H1 (cell line): ENCODE measurements at regions not wholly inside any gene's neighbourhood (a gene's known extent, or its start where the extent isn't known, plus 50 kb on each side); places are given as distances from the start of the nearest gene placed in this dataset.

ENCODE experiments used
- CTCF ChIA-PET: fragments of 300-600 bp; sonication (Branson Sonifier 250); formaldehyde crosslinking; loops from one replicate; lab custom pipeline; 2021; ENCODE audit not compliant: partially characterized antibody; lab: Charles Lee
- POLR2A ChIA-PET: fragments of 300-600 bp; sonication (Branson Sonifier 250); formaldehyde crosslinking; loops from one replicate; lab custom pipeline; 2021; ENCODE audit warnings: inconsistent platforms; ENCODE audit not compliant: partially characterized antibody; lab: Charles Lee
- DNase-seq, 2 experiments: peaks; one replicate each; pipeline versions ENCODE4 v3.0.0 to v3.0.0-alpha.2; 2010 to 2022; ENCODE audit warnings: low spot score in 2 of 2, low read depth in 1 of 2, mixed read lengths in 1 of 2
- FAIRE-seq: peaks from 2 replicates; lab custom pipeline; 2011; peaks lifted over from hg19 to GRCh38; lab: Jason Lieb, UNC
- H2AFZ ChIP-seq: 2 replicates; pipeline ENCODE4 v1.8.1; 2012; ENCODE audit warnings: low read length, inconsistent platforms
- H2AK5ac ChIP-seq: 2 replicates; pipeline ENCODE4 v1.6.1; 2013; ENCODE audit warnings: low read depth, low read length
- H2BK120ac ChIP-seq: replicated peaks from 2 replicates; pipeline ENCODE3; 2013; ENCODE audit warnings: low read depth, low read length, inconsistent platforms
- H2BK12ac ChIP-seq: 2 replicates; pipeline ENCODE4 v1.6.1; 2013; ENCODE audit warnings: low read depth, low read length
- H2BK15ac ChIP-seq: 2 replicates; pipeline ENCODE4 v1.6.1; 2013; ENCODE audit warnings: low read length
- H2BK20ac ChIP-seq: 2 replicates; pipeline ENCODE4 v1.6.1; 2013; ENCODE audit warnings: low read length
- H2BK5ac ChIP-seq: 2 replicates; pipeline ENCODE4 v1.6.1; 2013; ENCODE audit warnings: low read depth, low read length
- H3K14ac ChIP-seq: 2 replicates; pipeline ENCODE4 v1.6.1; 2013; ENCODE audit warnings: inconsistent platforms; ENCODE audit not compliant: insufficient read length
- H3K18ac ChIP-seq: 2 replicates; pipeline ENCODE4 v1.6.1; 2013; ENCODE audit warnings: low read length; ENCODE audit errors: extremely low read depth
- H3K23ac ChIP-seq: 2 replicates; pipeline ENCODE4 v1.6.1; 2013; ENCODE audit warnings: inconsistent platforms; ENCODE audit not compliant: insufficient read length
- H3K23me2 ChIP-seq: 2 replicates; pipeline ENCODE4 v1.6.1; 2013; ENCODE audit warnings: low read depth, low read length
- H3K27ac ChIP-seq: 2 replicates; pipeline ENCODE4 v1.6.1; 2011; ENCODE audit warnings: low read depth, low read length, inconsistent platforms
- H3K27me3 ChIP-seq, 4 experiments: replicated peaks in 1 of 4; 1 replicate in 1 of 4; 2 replicates in 3 of 4; pipeline versions ENCODE4 v1.6.1 to v1.8.1; 2011 to 2013; ENCODE audit warnings: low read length in 3 of 4, mild to moderate bottlenecking in 3 of 4, inconsistent platforms in 2 of 4, mixed read lengths in 2 of 4, moderate library complexity in 1 of 4; ENCODE audit not compliant: control insufficient read depth in 3 of 4, insufficient read depth in 3 of 4; ENCODE audit errors: extremely low read depth in 1 of 4
- H3K36me3 ChIP-seq, 4 experiments: 2 replicates each; pipeline versions ENCODE4 v1.6.1 to v1.8.1; 2011 to 2013; ENCODE audit warnings: mild to moderate bottlenecking in 4 of 4, low read length in 3 of 4, moderate library complexity in 2 of 4, control low read depth in 1 of 4, inconsistent platforms in 1 of 4; ENCODE audit not compliant: insufficient read depth in 4 of 4, control insufficient read depth in 2 of 4
- H3K4ac ChIP-seq: replicated peaks from 2 replicates; pipeline ENCODE3; 2013; ENCODE audit warnings: low read length, low read depth, mixed read lengths, inconsistent platforms; ENCODE audit not compliant: insufficient read length
- H3K4me1 ChIP-seq, 4 experiments: replicated peaks in 1 of 4; 1 replicate in 1 of 4; 2 replicates in 3 of 4; pipeline versions ENCODE4 v1.6.1 to v1.8.1; 2011 to 2013; ENCODE audit warnings: low read length in 3 of 4, inconsistent platforms in 2 of 4, mixed read lengths in 1 of 4; ENCODE audit not compliant: insufficient read depth in 4 of 4, control insufficient read depth in 3 of 4
- H3K4me2 ChIP-seq, 2 experiments: 2 replicates each; pipeline versions ENCODE4 v1.6.1 to v1.8.1; 2011 to 2013; ENCODE audit warnings: low read depth in 2 of 2, low read length in 2 of 2, control low read depth in 1 of 2, inconsistent platforms in 1 of 2, mild to moderate bottlenecking in 1 of 2; ENCODE audit not compliant: insufficient read depth in 1 of 2
- H3K4me3 ChIP-seq, 4 experiments: fragments of 200-600, 300-600 bp in 1 of 4; sonication (generic), shearing (Covaris generic), sonication (Bioruptor Twin) in 1 of 4; 2 replicates each; pipeline versions ENCODE4 v1.5.1 to v1.8.1; 2011 to 2016; ENCODE audit warnings: low read length in 4 of 4, low read depth in 3 of 4, control low read depth in 2 of 4, inconsistent platforms in 2 of 4, mild to moderate bottlenecking in 2 of 4, mixed read lengths in 1 of 4, moderate library complexity in 1 of 4; ENCODE audit not compliant: insufficient read depth in 2 of 4; ENCODE audit errors: extremely low read depth in 1 of 4
- H3K56ac ChIP-seq: replicated peaks from 2 replicates; pipeline ENCODE3; 2013; ENCODE audit warnings: low read depth, mild to moderate bottlenecking, mixed read lengths, low read length, inconsistent platforms; ENCODE audit not compliant: insufficient read length
- H3K79me1 ChIP-seq: 2 replicates; pipeline ENCODE4 v1.6.1; 2013; ENCODE audit warnings: low read depth, low read length, control low read depth
- H3K79me2 ChIP-seq, 2 experiments: 2 replicates each; pipeline versions ENCODE4 v1.6.1 to v1.8.1; 2012 to 2013; ENCODE audit warnings: low read length in 2 of 2, mild to moderate bottlenecking in 2 of 2, inconsistent platforms in 1 of 2; ENCODE audit not compliant: insufficient read depth in 2 of 2, control insufficient read depth in 1 of 2
- H3K9ac ChIP-seq, 4 experiments: replicated peaks in 1 of 4; 1 replicate in 1 of 4; 2 replicates in 3 of 4; pipeline versions ENCODE4 v1.6.1 to v1.8.1; 2011 to 2013; ENCODE audit warnings: low read depth in 3 of 4, low read length in 3 of 4, control low read depth in 2 of 4, mild to moderate bottlenecking in 2 of 4, moderate library complexity in 2 of 4, inconsistent platforms in 1 of 4; ENCODE audit errors: extremely low read depth in 1 of 4
- H3K9me3 ChIP-seq, 2 experiments: 2 replicates each; pipeline versions ENCODE4 v1.6.1 to v1.8.1; 2012 to 2013; ENCODE audit warnings: mild to moderate bottlenecking in 2 of 2, moderate library complexity in 2 of 2, control low read depth in 1 of 2, inconsistent platforms in 1 of 2, low read depth in 1 of 2, low read length in 1 of 2, mixed read lengths in 1 of 2; ENCODE audit not compliant: insufficient read depth in 2 of 2
- H4K20me1 ChIP-seq, 2 experiments: replicated peaks in 1 of 2; 2 replicates each; pipeline versions ENCODE3 to v1.8.1; 2011 to 2013; ENCODE audit warnings: inconsistent platforms in 2 of 2, low read length in 2 of 2, mild to moderate bottlenecking in 1 of 2; ENCODE audit not compliant: insufficient read depth in 2 of 2, control insufficient read depth in 1 of 2
- H4K5ac ChIP-seq: 2 replicates; pipeline ENCODE4 v1.6.1; 2013; ENCODE audit warnings: low read length, low read depth, mixed read lengths, inconsistent platforms; ENCODE audit not compliant: insufficient read length
- H4K8ac ChIP-seq: 2 replicates; pipeline ENCODE4 v1.8.0; 2013; ENCODE audit warnings: mild to moderate bottlenecking, moderate library complexity, low read length, inconsistent platforms; ENCODE audit not compliant: insufficient read depth; ENCODE audit errors: extremely low read depth
- H4K91ac ChIP-seq: replicated peaks from 2 replicates; pipeline ENCODE3; 2013; ENCODE audit warnings: low read length, mixed read lengths, inconsistent platforms; ENCODE audit not compliant: insufficient read length
- GABPA ChIP-seq: IDR thresholded peaks from 2 replicates; pipeline ENCODE4 v1.6.1; 2011; ENCODE audit warnings: mild to moderate bottlenecking, low read length, moderate library complexity, borderline replicate concordance; ENCODE audit not compliant: insufficient read depth
- HDAC2 ChIP-seq, 2 experiments: fragments of 300-600 bp in 1 of 2; sonication (generic) in 1 of 2; IDR thresholded peaks; 2 replicates each; pipeline ENCODE4 v1.6.1; 2011 to 2012; ENCODE audit warnings: low read depth in 2 of 2, low read length in 2 of 2, mild to moderate bottlenecking in 2 of 2, moderate library complexity in 2 of 2, borderline replicate concordance in 1 of 2, inconsistent platforms in 1 of 2
- JUND ChIP-seq: IDR thresholded peaks from 2 replicates; pipeline ENCODE4 v1.6.1; 2011; ENCODE audit warnings: mild to moderate bottlenecking, improper control_type of control experiment, low read length
- KDM4A ChIP-seq: IDR thresholded peaks from one replicate; pipeline ENCODE4 v1.7.1; 2012; ENCODE audit warnings: low read depth, mild to moderate bottlenecking, moderate library complexity, low read length, inconsistent platforms; ENCODE audit not compliant: severe bottlenecking
- NRF1 ChIP-seq: IDR thresholded peaks from 2 replicates; pipeline ENCODE4 v1.6.1; 2011; ENCODE audit warnings: mild to moderate bottlenecking, low read depth, low read length, improper control_type of control experiment
- POLR2AphosphoS5 ChIP-seq: IDR thresholded peaks from 2 replicates; pipeline ENCODE4 v1.6.1; 2011; ENCODE audit warnings: low read depth, low read length
- RNF2 ChIP-seq: fragments of 200-900, 300-1000 bp; sonication (generic); IDR thresholded peaks from 2 replicates; pipeline ENCODE4 v1.7.1; 2016; ENCODE audit warnings: borderline replicate concordance, low read depth, mild to moderate bottlenecking, antibody characterized with exemption, low read length; ENCODE audit not compliant: poor library complexity, severe bottlenecking; ENCODE audit errors: missing control alignments
- SIRT6 ChIP-seq: IDR thresholded peaks from one replicate; pipeline ENCODE4 v1.7.1; 2012; ENCODE audit warnings: low read length, inconsistent platforms
- SP4 ChIP-seq: IDR thresholded peaks from 2 replicates; pipeline ENCODE4 v1.6.1; 2012; ENCODE audit warnings: low read length, inconsistent platforms
- SUZ12 ChIP-seq: fragments of 200-600 bp; sonication (generic); IDR thresholded peaks from 2 replicates; pipeline ENCODE4 v1.6.1; 2012; ENCODE audit warnings: mild to moderate bottlenecking, inconsistent platforms, low read length, moderate library complexity, mixed read lengths
- WGBS, 2 experiments: shearing (Covaris generic) in 1 of 2; methylation state at CpG; one replicate each; pipeline versions ENCODE4 v1.1.6 to v1.1.7; 2013 to 2015; ENCODE audit warnings: low lambda C conversion rate in 2 of 2, mixed read lengths in 2 of 2, inconsistent platforms in 1 of 2, low coverage in 1 of 2, missing lambda C conversion rate in 1 of 2; ENCODE audit not compliant: insufficient replicate concordance in 2 of 2, insufficient coverage in 1 of 2, insufficient read length in 1 of 2; ENCODE audit errors: extremely low coverage in 1 of 2, missing lambda C conversion rate in 1 of 2; 5-methylcytosine and 5-hydroxymethylcytosine counted together
- TF ChIP-seq, protein P1 (sequence below), 3 experiments: IDR thresholded peaks; 1 replicate in 2 of 3; 2 replicates in 1 of 3; pipeline versions ENCODE4 v1.5.1 to v1.6.1; 2011; ENCODE audit warnings: low read length in 3 of 3, mild to moderate bottlenecking in 3 of 3, inconsistent platforms in 2 of 3, low read depth in 1 of 3, moderate library complexity in 1 of 3; ENCODE audit not compliant: insufficient read depth in 1 of 3; ENCODE audit errors: control extremely low read depth in 1 of 3

DNA sequence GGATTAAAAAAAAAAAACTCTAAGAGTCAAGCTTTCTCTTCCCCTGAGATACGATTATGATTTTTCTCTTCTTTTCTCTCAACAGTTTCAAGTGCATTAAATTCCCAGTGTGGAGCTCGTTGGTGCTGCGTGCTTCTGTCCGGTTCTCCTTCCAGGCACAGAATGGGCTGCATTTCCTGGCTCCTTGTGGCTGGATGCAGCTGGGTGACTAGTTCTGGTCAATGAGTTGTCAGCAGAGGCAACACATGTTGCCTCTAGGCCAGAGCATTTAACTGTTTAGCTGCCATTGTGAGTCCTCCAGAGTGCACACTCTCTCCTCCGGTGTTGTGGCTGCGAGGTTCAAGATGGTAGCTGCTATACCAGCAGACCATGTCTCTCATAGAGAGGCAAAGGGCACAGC is 312.9 kb downstream of the RRAGC start:
- Histone ChIP-seq H3K36me3 (no peaks in the 10 kb centered on the region), H2BK20ac (no peak overlapping the region), H3K18ac (no peak overlapping the region), H3K4me3 (no peak overlapping the region), H4K91ac (no peak overlapping the region), H4K5ac (no peak overlapping the region), H3K56ac (no peak overlapping the region), H3K27me3 (peaks cover 0 to under 1% (median 0%) of the 10 kb centered on the region in 4 experiments; a peak in 1 of 7 replicates), H4K8ac (no peak overlapping the region), H3K4ac (no peak overlapping the region), H2AK5ac (no peak overlapping the region), H3K23me2 (no peaks in the 10 kb centered on the region), H4K20me1 (no peaks in the 10 kb centered on the region), H3K9me3 (no peaks in the 10 kb centered on the region), H2BK120ac (no peak overlapping the region), H3K9ac (no peak overlapping the region), H2AFZ (no peak overlapping the region), H3K23ac (no peak overlapping the region), H2BK12ac (no peak overlapping the region), H3K27ac (no peak overlapping the region), H3K4me1 (no peaks in the 10 kb centered on the region), H3K14ac (no peak overlapping the region), H2BK15ac (no peak overlapping the region), H2BK5ac (no peak overlapping the region), H3K4me2 (no peak overlapping the region), H3K79me1 (no peaks in the 10 kb centered on the region), H3K79me2 (no peaks in the 10 kb centered on the region)
- POLR2A ChIA-PET: interaction anchor here (0.9 to 2.1 kb wide), 2 partner anchors 12 to 29 kb away, joined by 4 to 6 read pairs; no protein-coding TSS in a partner anchor
- 92% methylated on average over 6 of the region's 6 CpGs; no CpG with 5 or more reads in 1 of the 2 experiments for WGBS, 2 experiments
- no peak for FAIRE-seq
- DNase-seq: no peak
- CTCF ChIA-PET: interaction anchor here (0.7 to 1.5 kb wide), 5 partner anchors 10 to 520 kb away, joined by 3 to 4 read pairs (median 3); no protein-coding TSS in a partner anchor
- TF ChIP-seq JUND (no peak), NRF1 (no peak), RNF2 (no peak), KDM4A (no peak), SP4 (no peak), GABPA (no peak), POLR2AphosphoS5 (no peak), SIRT6 (no peak), HDAC2 (IDR thresholded peaks at IDR 0.05; ENCODE audit: borderline replicate concordance in 1 of 2, low read depth in 2 of 2, low read length in 2 of 2) (no peak), SUZ12 (no peak)
- TF ChIP-seq, protein P1, sequence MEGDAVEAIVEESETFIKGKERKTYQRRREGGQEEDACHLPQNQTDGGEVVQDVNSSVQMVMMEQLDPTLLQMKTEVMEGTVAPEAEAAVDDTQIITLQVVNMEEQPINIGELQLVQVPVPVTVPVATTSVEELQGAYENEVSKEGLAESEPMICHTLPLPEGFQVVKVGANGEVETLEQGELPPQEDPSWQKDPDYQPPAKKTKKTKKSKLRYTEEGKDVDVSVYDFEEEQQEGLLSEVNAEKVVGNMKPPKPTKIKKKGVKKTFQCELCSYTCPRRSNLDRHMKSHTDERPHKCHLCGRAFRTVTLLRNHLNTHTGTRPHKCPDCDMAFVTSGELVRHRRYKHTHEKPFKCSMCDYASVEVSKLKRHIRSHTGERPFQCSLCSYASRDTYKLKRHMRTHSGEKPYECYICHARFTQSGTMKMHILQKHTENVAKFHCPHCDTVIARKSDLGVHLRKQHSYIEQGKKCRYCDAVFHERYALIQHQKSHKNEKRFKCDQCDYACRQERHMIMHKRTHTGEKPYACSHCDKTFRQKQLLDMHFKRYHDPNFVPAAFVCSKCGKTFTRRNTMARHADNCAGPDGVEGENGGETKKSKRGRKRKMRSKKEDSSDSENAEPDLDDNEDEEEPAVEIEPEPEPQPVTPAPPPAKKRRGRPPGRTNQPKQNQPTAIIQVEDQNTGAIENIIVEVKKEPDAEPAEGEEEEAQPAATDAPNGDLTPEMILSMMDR (IDR thresholded peaks at IDR 0.05; ENCODE audit: control extremely low read depth in 1 of 3, insufficient read depth in 1 of 3, low read depth in 1 of 3, low read length in 3 of 3): no peak
